Superior temporal gyrus (tissue), 1 donor: ENCODE measurements at regions not wholly inside any gene's neighbourhood (a gene's known extent, or its start where the extent isn't known, plus 50 kb on each side); places are given as distances from the start of the nearest gene placed in this dataset.

ENCODE experiments used
- DNase-seq: peaks from one replicate; pipeline ENCODE4 v3.0.0-alpha.2; 2016; ENCODE audit errors: extremely low spot score

- DNase-seq = no peak
These were observed 128.1 kb upstream of the E2F8 start for GRCh38 chr11:19368726-19369375.

- no peak for DNase-seq
These were observed 126.4 kb upstream of the E2F8 start for GRCh38 chr11:19366992-19367709.

DNA sequence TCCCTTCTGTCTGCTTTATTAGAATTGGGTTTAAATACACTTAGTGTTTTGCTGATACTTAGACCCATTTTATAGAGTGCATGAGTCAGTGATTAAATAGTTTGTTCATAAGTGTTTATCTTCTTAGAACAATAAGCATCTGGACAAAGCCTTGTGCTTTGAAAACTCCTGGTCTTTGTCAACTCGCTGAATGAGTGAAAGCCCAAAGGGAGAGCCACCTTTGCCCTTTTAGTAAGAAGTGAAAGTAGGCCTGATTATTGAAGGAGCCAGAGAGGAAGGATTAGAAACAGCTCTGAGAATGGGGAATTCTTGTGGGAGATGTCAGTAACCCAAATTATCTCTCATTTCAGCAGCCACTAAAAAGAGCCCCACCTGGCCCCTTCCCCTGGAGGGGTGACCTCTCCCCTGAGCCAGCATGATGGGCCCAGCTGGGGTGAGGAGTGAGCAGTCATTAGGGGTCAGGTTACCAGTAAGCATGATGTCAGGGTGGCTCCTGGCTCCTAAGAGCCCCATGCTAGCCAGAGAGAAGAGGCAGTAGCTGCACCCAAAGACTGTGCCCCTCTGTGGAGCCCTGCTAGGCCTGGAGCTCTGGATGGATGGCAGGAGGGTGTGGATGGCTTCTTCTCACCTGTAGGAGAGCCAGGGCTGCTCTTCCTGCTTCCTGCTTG lies 125.1 kb upstream of the E2F8 start:
- no peak for DNase-seq

- DNase-seq = no peak
These were observed 118.7 kb upstream of the E2F8 start for GRCh38 chr11:19359221-19360000.

- DNase-seq = no peak
These were observed 117.2 kb upstream of the E2F8 start for GRCh38 chr11:19357943-19358342.

DNA sequence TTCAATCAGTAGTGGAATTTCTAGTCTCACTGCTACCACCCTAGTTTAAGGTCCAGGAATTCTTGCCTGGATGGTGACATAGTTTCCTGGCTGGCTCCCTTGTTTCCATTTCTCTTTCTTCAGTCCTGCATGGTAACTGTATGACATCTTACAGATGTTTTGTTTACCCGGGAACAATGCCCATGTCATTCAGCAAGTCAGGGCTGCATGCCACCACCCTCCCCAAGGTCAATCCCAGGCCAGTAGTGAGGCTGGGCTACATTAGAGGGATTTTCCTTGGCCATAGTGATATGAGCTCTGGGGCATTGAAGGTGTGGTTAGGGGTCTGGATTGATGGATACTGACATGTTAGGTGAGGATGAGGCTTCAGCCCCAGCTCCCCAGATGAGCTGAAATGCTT lies 114.9 kb upstream of the E2F8 start:
- no peak for DNase-seq

- DNase-seq = no peak
These were observed 112.6 kb upstream of the E2F8 start for GRCh38 chr11:19353287-19353850.

DNA sequence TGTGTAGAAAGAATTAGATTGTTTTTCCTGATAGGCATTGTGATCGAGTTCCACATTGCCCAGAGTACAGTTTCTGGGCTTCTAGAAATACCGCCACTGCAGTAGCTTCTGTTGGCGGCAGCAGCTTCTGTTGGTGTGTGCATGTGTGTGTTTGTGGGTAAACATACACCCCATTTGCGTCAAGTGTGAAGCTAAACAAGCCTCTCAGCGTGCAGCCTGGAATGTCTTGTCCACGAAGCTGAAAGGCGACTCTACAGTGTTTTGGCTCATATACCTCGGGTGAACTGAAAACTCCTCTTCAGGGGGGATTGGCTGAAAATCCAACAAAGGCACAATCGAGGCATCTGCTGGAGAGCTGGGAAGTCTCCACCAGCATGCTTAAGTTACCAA lies 112.0 kb upstream of the E2F8 start:
- DNase-seq = no peak

GRCh38 chr11:19352072-19352770 lies 111.5 kb upstream of the E2F8 start:
- DNase-seq = no peak

- DNase-seq = no peak
These were observed 110.7 kb upstream of the E2F8 start for GRCh38 chr11:19351426-19351825.

- DNase-seq = no peak
These were observed 109.4 kb upstream of the E2F8 start for GRCh38 chr11:19350160-19350559.

DNA sequence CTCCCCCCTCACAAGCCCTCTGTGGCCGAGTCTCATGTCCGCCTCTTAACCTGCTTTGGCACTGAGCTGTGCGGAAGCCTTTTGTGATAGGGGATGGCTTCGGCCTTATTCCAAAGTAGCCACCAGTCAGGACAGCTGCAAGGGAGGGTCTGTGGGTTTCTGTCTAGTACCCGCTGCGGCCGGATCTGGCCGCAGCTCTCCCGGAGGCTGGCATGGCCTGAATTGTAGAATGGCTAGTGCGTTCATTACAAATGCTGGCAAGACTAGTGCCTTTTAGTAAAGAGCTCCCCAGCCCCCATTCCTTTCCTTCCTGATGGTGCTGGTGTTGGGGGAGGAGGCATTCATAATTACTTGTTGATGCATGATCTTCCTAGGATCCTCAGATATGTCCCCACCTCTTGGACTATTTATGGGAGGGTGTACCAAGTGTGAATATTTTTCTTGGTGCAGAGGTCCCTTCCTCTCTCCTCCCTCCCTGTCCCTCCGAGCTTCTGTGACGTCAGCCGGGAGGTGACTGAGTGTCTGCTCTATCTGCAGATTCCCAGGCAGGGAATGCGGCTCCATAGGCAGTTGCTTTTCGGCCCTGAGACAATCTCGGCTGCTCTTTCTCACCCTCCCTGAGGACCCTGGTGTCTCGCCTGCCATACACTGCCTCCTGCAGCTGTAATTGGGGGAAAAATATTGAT lies 108.7 kb upstream of the E2F8 start:
- peak; percentile 63 for DNase-seq

DNA sequence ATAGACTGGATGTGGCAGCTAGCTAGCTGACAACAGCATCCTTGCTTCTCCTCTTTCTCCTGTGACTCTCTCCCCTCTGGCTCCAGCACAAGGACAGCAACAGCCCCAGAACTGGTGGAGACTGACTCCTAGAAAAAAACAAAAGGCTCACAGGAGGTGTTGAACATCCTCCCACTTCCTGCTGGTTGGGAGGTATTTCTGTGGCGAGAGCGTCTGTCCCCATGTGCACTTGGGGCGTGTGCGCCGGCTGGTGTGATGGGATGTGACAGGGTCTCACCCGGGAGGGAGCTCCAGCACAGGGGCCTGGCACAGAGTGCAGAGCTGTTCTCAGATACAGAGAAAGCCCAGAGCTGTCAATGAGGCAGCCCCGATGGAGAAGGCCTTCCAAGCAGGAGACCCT lies 107.2 kb upstream of the E2F8 start:
- DNase-seq = no peak

DNA sequence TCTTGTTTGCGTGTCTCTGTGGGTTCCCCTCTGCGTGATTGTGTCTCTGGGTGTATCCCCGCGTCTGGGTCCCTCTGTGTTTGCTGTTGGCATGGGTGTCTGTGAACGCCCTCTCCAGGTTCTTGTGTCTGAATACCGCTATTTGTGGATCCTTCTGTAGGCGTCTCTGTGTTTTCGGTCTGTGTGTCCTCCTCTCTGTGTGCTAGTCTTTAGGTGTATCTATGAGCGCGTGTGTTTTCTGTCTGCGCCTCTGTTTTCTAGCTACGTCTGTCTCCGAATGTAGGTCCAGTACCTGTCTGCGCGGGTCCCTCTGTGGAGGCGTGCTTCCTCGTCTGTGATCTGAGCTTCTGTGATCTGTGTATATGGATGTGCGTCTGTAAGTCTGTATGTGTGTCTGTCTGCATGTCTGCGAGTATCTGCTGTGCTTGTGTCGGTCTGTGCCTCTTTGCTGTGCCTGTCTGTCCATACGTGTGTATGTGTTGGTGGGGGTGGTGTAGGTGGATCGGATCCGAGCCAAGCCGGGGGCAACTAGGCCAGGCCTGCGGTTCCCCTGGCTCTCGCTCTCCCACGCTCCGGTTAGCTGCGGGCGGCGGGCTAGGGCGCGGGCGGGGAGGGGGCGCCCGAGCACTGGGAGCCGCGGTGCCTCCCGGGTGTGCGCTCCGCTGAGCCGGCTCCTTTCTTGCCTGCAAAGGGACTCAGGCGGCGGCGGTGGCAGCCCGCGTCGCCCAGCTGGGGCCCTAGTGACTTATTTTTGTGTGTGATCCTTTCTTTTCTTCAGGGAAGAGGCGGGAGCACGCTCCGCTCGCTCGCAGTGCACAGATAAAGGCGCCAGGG lies 105.3 kb upstream of the E2F8 start:
- DNase-seq = peak; percentile 53

- DNase-seq = no peak
These were observed 104.7 kb upstream of the E2F8 start for GRCh38 chr11:19345519-19345847.

DNA sequence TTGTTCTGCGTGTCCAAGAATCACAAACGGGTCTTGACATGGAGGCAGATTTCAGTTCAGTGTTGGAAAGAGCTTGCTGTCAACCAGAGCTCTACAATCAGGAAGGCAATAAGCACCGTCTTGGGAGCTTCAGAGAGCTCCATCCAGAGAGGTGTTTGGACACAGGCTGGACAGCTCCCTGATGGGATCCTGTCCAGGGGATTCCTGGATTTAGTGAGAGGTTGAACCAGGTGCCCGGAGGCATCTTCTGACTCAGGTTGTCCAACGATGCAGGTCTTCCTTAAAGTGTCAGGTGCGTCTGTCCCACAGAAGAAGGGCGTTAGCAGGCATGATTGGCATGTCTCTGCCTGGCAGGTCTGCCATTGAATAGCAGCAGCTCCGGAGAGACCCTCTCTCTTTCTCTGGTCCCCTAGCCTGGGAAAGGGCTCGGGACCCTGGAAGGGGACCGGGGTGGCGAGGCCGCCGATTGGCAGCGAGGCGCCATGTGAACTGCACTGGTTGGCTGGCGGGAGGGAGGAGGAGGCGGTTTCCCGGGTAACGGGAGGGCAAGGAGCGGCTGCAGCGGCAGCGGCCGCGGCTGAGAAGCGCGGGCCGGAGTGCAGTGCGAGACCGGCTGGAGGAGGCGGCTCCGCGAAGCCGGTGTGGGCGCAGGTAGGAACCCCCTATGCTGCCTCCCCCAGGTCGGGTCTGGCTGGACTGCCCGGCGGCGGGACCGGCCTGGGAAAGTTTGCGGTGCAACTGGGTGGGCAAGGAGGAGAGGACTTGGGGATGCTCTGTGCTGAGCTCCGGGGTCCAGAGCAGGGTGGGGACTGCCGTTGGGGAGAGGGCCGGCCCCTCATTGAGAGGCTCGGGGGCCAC lies 104.1 kb upstream of the E2F8 start:
- DNase-seq = peak; percentile 73

GRCh38 chr11:19342036-19342435 lies 101.3 kb upstream of the E2F8 start:
- DNase-seq = no peak

- no peak for DNase-seq
These were observed 97.6 kb upstream of the E2F8 start for GRCh38 chr11:19338375-19338774.

- no peak for DNase-seq
These were observed 97.0 kb upstream of the E2F8 start for GRCh38 chr11:19337779-19338178.
